GM21367 (cell line): ENCODE measurements at regions not wholly inside any gene's neighbourhood (a gene's known extent, or its start where the extent isn't known, plus 50 kb on each side); places are given as distances from the start of the nearest gene placed in this dataset.
"Not testable (repeated sequence)": the region's sequence is repeated elsewhere in the genome, so short reads cannot be mapped to it uniquely, and the experiment has no call there.

Experiments used
- ATAC-seq: cut with Tn5 transposase; IDR thresholded peaks from one replicate; pipeline ENCODE4 v1.9.1; 2021; ENCODE audit not compliant: unreplicated experiment

GRCh38 chr3:95228416-95228815 is 1165.6 kb downstream of the NSUN3 start:
- no peak for ATAC-seq

- ATAC-seq = no peak
Observed at GRCh38 chr3:95235916-95236315, 1173.1 kb downstream of the NSUN3 start.

- ATAC-seq = no peak
Observed at GRCh38 chr3:95237783-95238182, 1174.9 kb downstream of the NSUN3 start.

GRCh38 chr3:95240395-95240794 is 1177.5 kb downstream of the NSUN3 start:
- no peak for ATAC-seq

GRCh38 chr3:95241256-95241655 is 1178.4 kb downstream of the NSUN3 start:
- ATAC-seq = not testable (repeated sequence)

GRCh38 chr3:95246413-95246812 is 1183.6 kb downstream of the NSUN3 start:
- ATAC-seq = no peak

GRCh38 chr3:95254061-95254460 is 1191.2 kb downstream of the NSUN3 start:
- ATAC-seq = no peak

- no peak for ATAC-seq
Observed at GRCh38 chr3:95254758-95255157, 1191.9 kb downstream of the NSUN3 start.

GRCh38 chr3:95265129-95265528 is 1202.3 kb downstream of the NSUN3 start:
- no peak for ATAC-seq

- ATAC-seq = no peak
Observed at GRCh38 chr3:95271395-95271794, 1208.5 kb downstream of the NSUN3 start.

GRCh38 chr3:95272166-95272565 is 1209.3 kb downstream of the NSUN3 start:
- ATAC-seq = no peak

- ATAC-seq = no peak
Observed at GRCh38 chr3:95272781-95273180, 1209.9 kb downstream of the NSUN3 start.

- no peak for ATAC-seq
Observed at GRCh38 chr3:95277613-95278012, 1214.8 kb downstream of the NSUN3 start.

GRCh38 chr3:95280711-95281352 is 1218.0 kb downstream of the NSUN3 start:
- ATAC-seq = no peak

GRCh38 chr3:95289295-95289694 is 1226.4 kb downstream of the NSUN3 start:
- ATAC-seq = no peak

GRCh38 chr3:95297581-95297980 is 1234.7 kb downstream of the NSUN3 start:
- no peak for ATAC-seq

- no peak for ATAC-seq
Observed at GRCh38 chr3:95302044-95302443, 1239.2 kb downstream of the NSUN3 start.

- no peak for ATAC-seq
Observed at GRCh38 chr3:95310560-95310959, 1247.7 kb downstream of the NSUN3 start.

GRCh38 chr3:95311272-95311671 is 1248.4 kb downstream of the NSUN3 start:
- ATAC-seq = no peak

GRCh38 chr3:95312650-95313049 is 1249.8 kb downstream of the NSUN3 start:
- no peak for ATAC-seq

- ATAC-seq = no peak
Observed at GRCh38 chr3:95319921-95320494, 1257.1 kb downstream of the NSUN3 start.

- no peak for ATAC-seq
Observed at GRCh38 chr3:95327478-95327877, 1264.6 kb downstream of the NSUN3 start.

GRCh38 chr3:95333826-95334225 is 1271.0 kb downstream of the NSUN3 start:
- no peak for ATAC-seq
